ENCODE measurements at regions not wholly inside any gene's neighbourhood (a gene's known extent, or its start where the extent isn't known, plus 50 kb on each side); places are given as distances from the start of the nearest gene placed in this dataset.

DNA sequence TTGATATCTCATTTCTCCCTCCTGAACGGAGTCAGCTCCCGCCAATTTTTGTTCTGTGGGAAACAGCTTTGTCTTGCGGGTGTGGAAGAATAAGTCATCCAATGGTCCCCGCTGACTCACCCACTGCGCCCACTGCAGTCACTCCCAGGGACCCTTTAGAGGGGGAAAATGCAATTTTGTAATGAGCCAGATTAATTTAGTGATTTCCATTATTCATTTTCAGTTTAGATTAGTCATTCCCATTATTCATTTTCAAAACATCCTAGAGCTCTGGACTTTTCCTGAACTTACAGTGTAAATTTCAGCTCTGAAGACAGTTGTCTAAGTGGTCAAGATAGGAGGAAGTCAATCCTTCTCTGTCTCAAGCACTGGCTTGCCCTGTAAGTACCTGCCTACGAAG lies 154.9 kb upstream of the TMEM72 start:
- WGBS, 5 donors: 91 to 96% (median 94%) methylated on average over 6 of the region's 6 CpGs
- Histone ChIP-seq H3K27me3 (replicated peaks in 1 of 7) (no peaks in the 10 kb centered on the region), H3K36me3 (no peaks in the 10 kb centered on the region), H3K4me3 (no peak overlapping the region), H3K9me3 (no peaks in the 10 kb centered on the region), H3K4me1 (no peaks in the 10 kb centered on the region), H3K27ac (no peak overlapping the region)
- TF ChIP-seq, protein P1, sequence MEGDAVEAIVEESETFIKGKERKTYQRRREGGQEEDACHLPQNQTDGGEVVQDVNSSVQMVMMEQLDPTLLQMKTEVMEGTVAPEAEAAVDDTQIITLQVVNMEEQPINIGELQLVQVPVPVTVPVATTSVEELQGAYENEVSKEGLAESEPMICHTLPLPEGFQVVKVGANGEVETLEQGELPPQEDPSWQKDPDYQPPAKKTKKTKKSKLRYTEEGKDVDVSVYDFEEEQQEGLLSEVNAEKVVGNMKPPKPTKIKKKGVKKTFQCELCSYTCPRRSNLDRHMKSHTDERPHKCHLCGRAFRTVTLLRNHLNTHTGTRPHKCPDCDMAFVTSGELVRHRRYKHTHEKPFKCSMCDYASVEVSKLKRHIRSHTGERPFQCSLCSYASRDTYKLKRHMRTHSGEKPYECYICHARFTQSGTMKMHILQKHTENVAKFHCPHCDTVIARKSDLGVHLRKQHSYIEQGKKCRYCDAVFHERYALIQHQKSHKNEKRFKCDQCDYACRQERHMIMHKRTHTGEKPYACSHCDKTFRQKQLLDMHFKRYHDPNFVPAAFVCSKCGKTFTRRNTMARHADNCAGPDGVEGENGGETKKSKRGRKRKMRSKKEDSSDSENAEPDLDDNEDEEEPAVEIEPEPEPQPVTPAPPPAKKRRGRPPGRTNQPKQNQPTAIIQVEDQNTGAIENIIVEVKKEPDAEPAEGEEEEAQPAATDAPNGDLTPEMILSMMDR (IDR thresholded peaks at IDR 0.05 in 8 of 11, conservative IDR thresholded peaks at IDR 0.05 in 3 of 11): no peak
- TF ChIP-seq POLR2A (IDR thresholded peaks at IDR 0.05) (no peak), POLR2AphosphoS5 (IDR thresholded peaks at IDR 0.05) (no peak)
- DNase-seq: no peak
- intact Hi-C loops (cut with DNase I; ENCODE audit: low total_unique reads): no loop called here

DNA sequence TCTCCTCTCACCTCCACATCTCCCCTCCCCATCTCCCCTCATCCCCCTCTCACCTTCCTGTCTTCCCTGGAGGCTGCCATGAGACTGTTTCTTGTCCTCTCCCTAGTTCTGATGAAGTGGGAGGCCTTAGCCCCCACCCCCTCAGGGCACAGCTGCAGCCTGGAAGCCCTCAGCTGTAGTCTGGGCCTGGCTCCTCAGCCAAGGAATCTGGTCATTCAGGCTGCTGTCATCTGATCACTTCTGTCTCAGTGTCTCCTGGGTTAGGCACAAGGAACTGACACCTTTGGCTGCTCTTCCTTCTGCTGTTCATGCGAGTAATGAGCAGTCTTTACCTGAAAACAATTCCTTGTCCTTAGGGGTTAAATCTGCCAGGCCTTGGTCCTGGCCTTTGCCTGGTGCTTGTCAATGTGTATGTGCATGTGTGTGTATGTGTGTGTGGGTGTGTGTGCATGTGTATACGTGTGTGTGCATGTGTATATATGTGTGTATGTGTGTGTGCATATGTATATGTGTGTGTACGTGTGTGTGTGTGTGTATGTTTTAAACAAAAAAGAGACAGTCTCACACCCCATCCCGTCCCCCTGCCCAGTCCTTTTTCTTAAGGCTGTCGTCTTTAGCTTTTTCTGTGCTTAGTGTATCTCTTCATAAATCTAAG lies 153.5 kb upstream of the TMEM72 start:
- no peaks in the 10 kb centered on the region for H3K4me1 ChIP-seq
- H3K27ac ChIP-seq: no peak overlapping the region
- no peak for DNase-seq
- intact Hi-C loops (cut with DNase I; ENCODE audit: low total_unique reads): no loop called here
- no peaks in the 10 kb centered on the region for H3K27me3 ChIP-seq (replicated peaks in 1 of 7)
- WGBS, 5 donors: 79 to 89% (median 84%) methylated on average over 4 to 5 of the region's 5 CpGs
- H3K9me3 ChIP-seq: no peaks in the 10 kb centered on the region
- H3K36me3 ChIP-seq: no peaks in the 10 kb centered on the region
- no peak for TF ChIP-seq POLR2A (IDR thresholded peaks at IDR 0.05)
- TF ChIP-seq, protein P1 (IDR thresholded peaks at IDR 0.05 in 8 of 11, conservative IDR thresholded peaks at IDR 0.05 in 3 of 11): no peak
- TF ChIP-seq POLR2AphosphoS5 (IDR thresholded peaks at IDR 0.05): no peak
- no peak overlapping the region for H3K4me3 ChIP-seq

DNA sequence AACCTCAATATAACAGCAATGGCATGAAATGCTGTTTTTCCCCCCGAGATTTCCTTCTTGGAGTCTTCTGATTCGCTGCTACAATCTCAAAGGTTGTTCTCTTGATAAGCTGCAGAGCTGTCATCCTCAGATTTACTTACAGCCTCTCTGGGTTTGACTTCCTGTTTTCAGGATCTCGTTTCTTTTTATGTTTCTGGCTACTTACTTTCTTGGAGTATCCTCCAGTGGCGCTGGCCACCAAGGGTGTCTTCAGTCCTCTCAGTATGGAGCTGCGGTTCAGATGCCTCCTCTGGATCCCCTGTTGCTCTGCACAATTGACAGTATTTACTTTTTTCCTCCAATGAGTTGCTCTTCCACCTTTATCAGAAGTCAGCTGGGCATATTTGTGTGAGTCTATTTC lies 152.0 kb upstream of the TMEM72 start:
- H3K36me3 ChIP-seq: no peaks in the 10 kb centered on the region
- H3K9me3 ChIP-seq: no peaks in the 10 kb centered on the region
- DNase-seq: no peak
- intact Hi-C loops (cut with DNase I; ENCODE audit: low total_unique reads): no loop called here
- 28 to 34% (median 30%) methylated on average over 5 of the region's 5 CpGs for WGBS, 5 donors
- H3K27me3 ChIP-seq (replicated peaks in 1 of 7): no peaks in the 10 kb centered on the region
- H3K4me3 ChIP-seq: no peak overlapping the region
- H3K27ac ChIP-seq: no peak overlapping the region
- H3K4me1 ChIP-seq: no peaks in the 10 kb centered on the region
- no peak for TF ChIP-seq POLR2AphosphoS5 (IDR thresholded peaks at IDR 0.05)
- TF ChIP-seq, protein P1 (IDR thresholded peaks at IDR 0.05 in 8 of 11, conservative IDR thresholded peaks at IDR 0.05 in 3 of 11): no peak
- TF ChIP-seq POLR2A (IDR thresholded peaks at IDR 0.05): no peak

DNA sequence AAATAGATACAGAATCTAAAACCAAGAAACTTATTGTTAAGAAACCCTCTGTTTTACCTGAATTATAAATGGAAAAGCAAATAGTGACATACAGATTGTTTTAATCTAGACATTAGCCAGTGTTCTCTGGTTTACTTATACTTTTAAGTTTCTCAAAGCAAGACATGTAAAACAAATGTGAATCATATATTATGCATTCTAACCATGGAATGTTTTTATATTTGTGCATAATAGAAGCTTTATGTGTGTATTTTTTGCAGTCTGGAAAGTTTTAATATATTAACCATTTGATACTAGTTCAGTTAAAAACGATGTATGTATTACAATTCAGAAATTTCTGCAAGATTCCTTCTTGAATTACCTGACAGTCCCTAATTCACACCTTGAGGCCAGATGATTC lies 150.6 kb upstream of the TMEM72 start:
- no peaks in the 10 kb centered on the region for H3K36me3 ChIP-seq
- intact Hi-C loops (cut with DNase I; ENCODE audit: low total_unique reads): no loop called here
- no peak for DNase-seq
- H3K9me3 ChIP-seq: no peaks in the 10 kb centered on the region
- TF ChIP-seq, protein P1 (IDR thresholded peaks at IDR 0.05 in 8 of 11, conservative IDR thresholded peaks at IDR 0.05 in 3 of 11): no peak
- no peak for TF ChIP-seq POLR2AphosphoS5 (IDR thresholded peaks at IDR 0.05)
- TF ChIP-seq POLR2A (IDR thresholded peaks at IDR 0.05): no peak
- H3K27me3 ChIP-seq (replicated peaks in 1 of 7): no peaks in the 10 kb centered on the region
- no peak overlapping the region for H3K4me3 ChIP-seq
- no peaks in the 10 kb centered on the region for H3K4me1 ChIP-seq
- no peak overlapping the region for H3K27ac ChIP-seq
- WGBS, 5 donors: 62 to 71% (median 69%) methylated on average over 1 of the region's 1 CpG

Measured in spleen (tissue), 11 donors.